ENCODE measurements at regions not wholly inside any gene's neighbourhood (a gene's known extent, or its start where the extent isn't known, plus 50 kb on each side); places are given as distances from the start of the nearest gene placed in this dataset.

DNA sequence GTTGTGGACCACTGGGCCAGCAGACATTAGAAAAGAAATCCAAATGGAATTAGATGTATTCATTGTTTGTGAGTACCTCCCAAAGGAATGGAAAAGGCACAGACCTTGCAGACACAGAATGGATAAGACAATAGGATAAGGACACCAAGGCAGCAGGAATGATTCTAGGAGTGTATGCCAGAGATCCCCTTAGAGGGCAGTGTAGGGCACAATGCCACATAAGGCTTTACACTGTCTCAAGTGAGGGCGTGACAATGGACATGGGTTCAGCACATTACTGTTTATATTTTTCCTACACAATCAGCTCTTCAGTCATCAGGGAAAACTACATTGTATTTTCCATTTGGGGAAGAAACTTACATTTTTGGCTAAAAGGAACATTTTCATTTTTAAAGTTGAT is 250.9 kb downstream of the PTH2R start:
- TF ChIP-seq CTCF (IDR thresholded peaks at IDR 0.05) (no peak), EP300 (IDR thresholded peaks at IDR 0.05) (no peak)
